ENCODE measurements at regions not wholly inside any gene's neighbourhood (a gene's known extent, or its start where the extent isn't known, plus 50 kb on each side); places are given as distances from the start of the nearest gene placed in this dataset.

GRCh38 chr3:76161856-76162255 is 376.5 kb upstream of the ZNF717 start:
- TF ChIP-seq CTCF (IDR thresholded peaks at IDR 0.05) = no peak
- no peak for TF ChIP-seq EZH2 (IDR thresholded peaks at IDR 0.05)
